IPS DF 4.7 (cell line): ENCODE measurements at regions not wholly inside any gene's neighbourhood (a gene's known extent, or its start where the extent isn't known, plus 50 kb on each side); places are given as distances from the start of the nearest gene placed in this dataset.

Experiments
- DNase-seq: peaks from one replicate; pipeline ENCODE4 v3.0.0-alpha.2; 2013; ENCODE audit warnings: low spot score; ENCODE audit errors: extremely low read depth

DNA sequence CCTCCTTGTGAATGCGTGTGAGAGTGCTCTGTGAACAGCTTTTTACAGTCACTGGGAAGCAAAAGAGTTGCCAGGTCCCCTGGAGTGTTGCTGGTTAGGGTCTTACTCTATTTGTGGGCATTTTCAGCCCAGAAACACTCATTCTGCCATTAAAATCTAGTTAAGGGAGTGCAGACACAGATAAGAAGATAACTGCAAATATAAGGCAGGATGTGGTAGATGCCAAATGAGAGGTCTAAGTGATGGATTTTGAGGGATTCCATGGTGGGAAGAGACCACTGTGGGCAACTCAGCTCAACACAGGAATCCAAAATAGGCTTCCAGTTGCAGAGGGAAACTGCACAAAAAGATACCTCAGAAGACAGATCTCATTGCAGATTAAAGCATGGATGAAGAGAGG lies 54.5 kb upstream of the KL start:
- DNase-seq: no peak

- no peak for DNase-seq
These were observed 53.9 kb upstream of the KL start for GRCh38 chr13:32962342-32962741.

DNA sequence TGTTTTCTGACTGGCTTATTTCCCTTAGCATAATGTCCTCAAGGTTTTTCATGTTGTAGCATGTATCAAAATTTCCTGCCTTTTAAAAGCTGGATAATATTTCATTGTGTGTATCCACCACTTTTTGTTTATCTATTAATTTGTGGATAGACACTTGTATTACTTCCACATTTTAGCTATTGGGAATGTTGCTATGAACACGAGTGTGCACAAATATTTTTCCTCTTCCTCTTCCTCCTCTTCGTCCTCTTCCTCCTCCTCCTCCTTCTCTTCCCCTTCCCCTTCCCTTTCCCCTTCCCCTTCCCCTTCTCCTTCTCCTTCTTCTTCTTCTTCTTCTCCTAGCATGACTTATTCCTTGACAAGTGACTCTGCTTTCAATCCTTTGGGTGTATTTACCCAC lies 51.2 kb upstream of the KL start:
- DNase-seq: no peak
